Neural progenitor cell (in vitro differentiated cells): ENCODE measurements at regions not wholly inside any gene's neighbourhood (a gene's known extent, or its start where the extent isn't known, plus 50 kb on each side); places are given as distances from the start of the nearest gene placed in this dataset.

Experiments
- DNase-seq: peaks from one replicate; pipeline ENCODE4 v3.0.0-alpha.2; 2016; ENCODE audit warnings: low spot score
- H2AFZ ChIP-seq: fragments of 200-600 bp; sonication (generic); replicated peaks from 2 replicates; pipeline ENCODE4 v1.6.1; 2016; ENCODE audit warnings: antibody characterized with exemption
- H3F3A ChIP-seq: fragments of 200-600 bp; sonication (generic); 2 replicates; pipeline ENCODE4 v1.6.1; 2016; ENCODE audit warnings: antibody characterized with exemption, low read depth
- H3K27ac ChIP-seq: fragments of 200-600 bp; sonication (generic); 2 replicates; pipeline ENCODE4 v1.5.1; 2016; ENCODE audit warnings: mild to moderate bottlenecking
- H3K27me3 ChIP-seq: fragments of 200-600 bp; sonication (generic); 2 replicates; pipeline ENCODE4 v1.6.1; 2016; ENCODE audit warnings: mild to moderate bottlenecking, moderate library complexity
- H3K36me3 ChIP-seq: fragments of 200-600 bp; sonication (generic); 2 replicates; pipeline ENCODE4 v1.5.1; 2016
- H3K4me1 ChIP-seq: fragments of 200-600 bp; sonication (generic); 2 replicates; pipeline ENCODE4 v1.6.1; 2016; ENCODE audit warnings: mixed run types
- H3K4me2 ChIP-seq: fragments of 200-600 bp; sonication (generic); 2 replicates; pipeline ENCODE4 v1.6.1; 2016
- H3K4me3 ChIP-seq: fragments of 200-600 bp; sonication (generic); 2 replicates; pipeline ENCODE4 v1.5.1; 2016
- H3K79me2 ChIP-seq: fragments of 200-600 bp; sonication (generic); 2 replicates; pipeline ENCODE4 v1.6.1; 2016; ENCODE audit warnings: low read depth
- H3K9ac ChIP-seq: fragments of 200-600 bp; sonication (generic); 2 replicates; pipeline ENCODE4 v1.6.1; 2016
- H3K9me3 ChIP-seq: fragments of 200-600 bp; sonication (generic); 2 replicates; pipeline ENCODE4 v1.5.1; 2016; ENCODE audit warnings: low read depth
- H4K20me1 ChIP-seq: fragments of 200-600 bp; sonication (generic); 2 replicates; pipeline ENCODE4 v1.6.1; 2016; ENCODE audit warnings: low read depth
- H3K27ac Mint-ChIP-seq: 3 replicates; pipeline ENCODE4 v1.8.0; 2021; ENCODE audit warnings: mixed read lengths
- H3K27me3 Mint-ChIP-seq: 2 replicates; pipeline ENCODE4 v1.8.0; 2022; ENCODE audit warnings: low read depth, mild to moderate bottlenecking, inconsistent platforms, moderate library complexity, mixed read lengths; ENCODE audit not compliant: insufficient read depth
- H3K36me3 Mint-ChIP-seq: 3 replicates; pipeline ENCODE4 v1.8.0; 2021; ENCODE audit warnings: mixed read lengths
- H3K4me1 Mint-ChIP-seq: 3 replicates; pipeline ENCODE4 v1.8.0; 2021; ENCODE audit warnings: mixed read lengths
- H3K4me3 Mint-ChIP-seq: 3 replicates; pipeline ENCODE4 v1.8.0; 2021; ENCODE audit warnings: mild to moderate bottlenecking, moderate library complexity, mixed read lengths
- H3K9me3 Mint-ChIP-seq: 3 replicates; pipeline ENCODE4 v1.8.0; 2020; ENCODE audit warnings: mixed read lengths
- EZH2 ChIP-seq: fragments of 200-600 bp; sonication (generic); IDR thresholded peaks from 2 replicates; pipeline ENCODE4 v1.6.1; 2017; ENCODE audit warnings: antibody characterized with exemption, mild to moderate bottlenecking, moderate library complexity
- EZH2phosphoT487 ChIP-seq: fragments of 200-600 bp; sonication (generic); IDR thresholded peaks from 2 replicates; pipeline ENCODE4 v1.6.1; 2017; ENCODE audit warnings: antibody characterized with exemption
- TF ChIP-seq, protein P1 (sequence below): fragments of 200-600 bp; sonication (generic); IDR thresholded peaks from 2 replicates; pipeline ENCODE4 v1.5.1; 2017; ENCODE audit warnings: antibody characterized with exemption, mild to moderate bottlenecking

DNA sequence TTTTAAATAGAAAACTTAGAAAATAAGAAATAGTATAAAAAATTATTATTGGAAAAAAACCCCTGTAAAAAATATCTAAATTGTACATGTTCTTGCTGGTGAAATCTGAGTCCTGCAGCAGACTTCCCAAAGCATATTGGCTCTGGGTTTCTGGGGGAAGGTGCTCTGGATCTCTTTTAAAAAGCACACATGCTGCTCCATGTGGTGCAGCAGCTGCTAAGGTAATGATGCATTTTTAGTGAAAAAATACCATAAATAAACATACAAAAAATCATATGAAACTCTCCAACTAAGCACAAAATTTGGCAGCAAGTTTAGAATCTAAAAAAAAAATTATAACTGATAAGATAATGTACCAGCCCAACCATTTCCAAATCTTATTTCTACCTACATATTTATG is 216.5 kb downstream of the GPD2 start:
- Histone ChIP-seq H3F3A (peaks cover 3% of the 10 kb centered on the region), H4K20me1 (no peaks in the 10 kb centered on the region), H3K4me2 (no peak overlapping the region), H3K79me2 (no peaks in the 10 kb centered on the region), H3K36me3 (no peaks in the 10 kb centered on the region), H3K9me3 (no peaks in the 10 kb centered on the region), H3K27me3 (no peaks in the 10 kb centered on the region), H3K4me1 (peaks cover 15% of the 10 kb centered on the region), H3K9ac (no peak overlapping the region), H3K4me3 (no peak overlapping the region), H3K27ac (no peak overlapping the region), H2AFZ (no peak overlapping the region)
- Mint-ChIP-seq H3K27ac (no peak overlapping the region), H3K27me3 (peaks cover 6% of the 10 kb centered on the region), H3K36me3 (no peaks in the 10 kb centered on the region), H3K4me3 (no peak overlapping the region), H3K4me1 (peaks cover 9% of the 10 kb centered on the region), H3K9me3 (peaks cover 3% of the 10 kb centered on the region)
- no peak for DNase-seq
- TF ChIP-seq, protein P1, sequence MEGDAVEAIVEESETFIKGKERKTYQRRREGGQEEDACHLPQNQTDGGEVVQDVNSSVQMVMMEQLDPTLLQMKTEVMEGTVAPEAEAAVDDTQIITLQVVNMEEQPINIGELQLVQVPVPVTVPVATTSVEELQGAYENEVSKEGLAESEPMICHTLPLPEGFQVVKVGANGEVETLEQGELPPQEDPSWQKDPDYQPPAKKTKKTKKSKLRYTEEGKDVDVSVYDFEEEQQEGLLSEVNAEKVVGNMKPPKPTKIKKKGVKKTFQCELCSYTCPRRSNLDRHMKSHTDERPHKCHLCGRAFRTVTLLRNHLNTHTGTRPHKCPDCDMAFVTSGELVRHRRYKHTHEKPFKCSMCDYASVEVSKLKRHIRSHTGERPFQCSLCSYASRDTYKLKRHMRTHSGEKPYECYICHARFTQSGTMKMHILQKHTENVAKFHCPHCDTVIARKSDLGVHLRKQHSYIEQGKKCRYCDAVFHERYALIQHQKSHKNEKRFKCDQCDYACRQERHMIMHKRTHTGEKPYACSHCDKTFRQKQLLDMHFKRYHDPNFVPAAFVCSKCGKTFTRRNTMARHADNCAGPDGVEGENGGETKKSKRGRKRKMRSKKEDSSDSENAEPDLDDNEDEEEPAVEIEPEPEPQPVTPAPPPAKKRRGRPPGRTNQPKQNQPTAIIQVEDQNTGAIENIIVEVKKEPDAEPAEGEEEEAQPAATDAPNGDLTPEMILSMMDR, result no peak
- TF ChIP-seq EZH2 (no peak), EZH2phosphoT487 (no peak)

DNA sequence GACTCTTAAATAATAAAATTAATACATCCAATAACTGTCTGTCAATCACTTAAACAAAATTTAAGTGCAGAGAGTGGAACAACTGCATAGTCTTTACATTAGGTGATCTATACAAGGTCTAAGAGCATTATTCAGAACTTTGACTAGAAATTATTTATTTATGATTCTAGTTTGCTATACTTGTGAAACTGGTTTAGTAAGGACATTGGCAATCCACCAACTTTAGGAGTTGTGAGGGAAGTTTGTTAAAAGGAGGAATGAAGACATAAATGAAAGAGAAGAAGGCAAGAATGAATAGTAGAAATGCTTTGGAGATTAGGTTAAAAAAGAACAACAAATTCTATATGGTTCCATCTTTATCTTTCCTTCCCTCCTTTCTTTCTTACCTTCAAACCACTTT is 217.5 kb downstream of the GPD2 start:
- no peaks in the 10 kb centered on the region for H3K79me2 ChIP-seq
- H3K4me2 ChIP-seq, result no peak overlapping the region
- Mint-ChIP-seq H3K9me3 (peaks cover 3% of the 10 kb centered on the region), H3K4me3 (no peak overlapping the region), H3K27ac (no peak overlapping the region), H3K36me3 (no peaks in the 10 kb centered on the region), H3K4me1 (peaks cover 14% of the 10 kb centered on the region), H3K27me3 (peaks cover 6% of the 10 kb centered on the region)
- H3K9me3 ChIP-seq, result no peaks in the 10 kb centered on the region
- TF ChIP-seq EZH2, result no peak
- TF ChIP-seq EZH2phosphoT487, result no peak
- TF ChIP-seq, protein P1, result no peak
- no peak overlapping the region for H2AFZ ChIP-seq
- no peaks in the 10 kb centered on the region for H3K27me3 ChIP-seq
- H4K20me1 ChIP-seq, result no peaks in the 10 kb centered on the region
- DNase-seq, result no peak
- H3K4me3 ChIP-seq, result no peak overlapping the region
- H3K4me1 ChIP-seq, result peaks cover 24% of the 10 kb centered on the region
- H3K9ac ChIP-seq, result no peak overlapping the region
- H3K36me3 ChIP-seq, result no peaks in the 10 kb centered on the region
- peaks cover 13% of the 10 kb centered on the region for H3F3A ChIP-seq
- no peak overlapping the region for H3K27ac ChIP-seq

DNA sequence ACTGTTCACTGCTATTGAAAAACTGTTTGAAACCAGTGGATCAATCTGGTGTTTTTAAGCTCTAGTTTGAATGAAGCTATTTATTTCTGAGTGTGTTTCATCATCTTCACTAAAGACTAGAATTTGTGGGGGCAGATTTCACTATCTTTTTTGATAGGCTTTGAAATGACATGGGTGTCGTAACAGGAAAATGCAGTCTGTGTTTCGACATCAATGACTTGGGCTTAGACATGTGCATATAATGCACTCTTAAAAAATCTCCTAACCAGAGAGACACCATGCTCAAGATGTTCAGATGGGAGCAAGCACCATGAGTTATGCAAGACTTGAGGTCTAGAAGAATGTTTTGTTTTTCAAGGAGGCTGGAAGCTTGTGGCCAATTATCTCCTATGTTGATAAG is 221.6 kb downstream of the GPD2 start:
- no peak for DNase-seq
- H3F3A ChIP-seq, result peaks cover 28% of the 10 kb centered on the region
- H3K9me3 ChIP-seq, result no peaks in the 10 kb centered on the region
- Mint-ChIP-seq H3K27me3 (peaks cover 6% of the 10 kb centered on the region), H3K4me3 (no peak overlapping the region), H3K27ac (no peak overlapping the region), H3K36me3 (no peaks in the 10 kb centered on the region), H3K4me1 (peaks cover 29% of the 10 kb centered on the region), H3K9me3 (peaks cover 14% of the 10 kb centered on the region)
- peaks cover 35% of the 10 kb centered on the region for H3K4me1 ChIP-seq
- H3K27ac ChIP-seq, result peak overlapping the region; percentile 95
- no peak for TF ChIP-seq EZH2phosphoT487
- TF ChIP-seq EZH2, result no peak
- TF ChIP-seq, protein P1, result no peak
- no peak overlapping the region for H3K4me3 ChIP-seq
- no peaks in the 10 kb centered on the region for H3K79me2 ChIP-seq
- H2AFZ ChIP-seq, result no peak overlapping the region
- no peaks in the 10 kb centered on the region for H3K27me3 ChIP-seq
- no peaks in the 10 kb centered on the region for H4K20me1 ChIP-seq
- peak overlapping the region; percentile 52 for H3K4me2 ChIP-seq
- no peaks in the 10 kb centered on the region for H3K36me3 ChIP-seq
- H3K9ac ChIP-seq, result no peak overlapping the region
